ENCODE measurements at regions not wholly inside any gene's neighbourhood (a gene's known extent, or its start where the extent isn't known, plus 50 kb on each side); places are given as distances from the start of the nearest gene placed in this dataset.
A peak's percentile ranks its signal among the peaks of the same experiment; 100 is the strongest.

- TF ChIP-seq E2F4 (IDR thresholded peaks at IDR 0.05; ENCODE audit: low read depth, low read length), result no peak
- TF ChIP-seq NRF1 (conservative IDR thresholded peaks at IDR 0.05; ENCODE audit: low read depth, low read length), result no peak
- TF ChIP-seq IKZF2 (IDR thresholded peaks at IDR 0.05), result no peak
- no peak for TF ChIP-seq YBX1 (IDR thresholded peaks at IDR 0.05)
- no peak for TF ChIP-seq PBX3 (IDR thresholded peaks at IDR 0.05; ENCODE audit: insufficient replicate concordance, low read depth, low read length)
- no peak for TF ChIP-seq SUZ12 (IDR thresholded peaks at IDR 0.05; ENCODE audit: unreplicated experiment)
- TF ChIP-seq ATF7 (IDR thresholded peaks at IDR 0.05; ENCODE audit: low read depth), result 0 out of 2 replicates have a peak, but pooled peaks have one; percentile 23
- TF ChIP-seq ZBTB4 (CRISPR knock-in tag; IDR thresholded peaks at IDR 0.05), result no peak
- TF ChIP-seq ZSCAN29 (IDR thresholded peaks at IDR 0.05), result no peak
- TF ChIP-seq RB1 (IDR thresholded peaks at IDR 0.05; ENCODE audit: borderline replicate concordance), result no peak
- TF ChIP-seq MTA3 (IDR thresholded peaks at IDR 0.05; ENCODE audit: borderline replicate concordance, low read length), result no peak
- peak; percentile 42; the same call in 1 of the 2 replicates for TF ChIP-seq SMC3 (IDR thresholded peaks at IDR 0.05; ENCODE audit: borderline replicate concordance, low read length)
- TF ChIP-seq ZBTB11 (CRISPR knock-in tag; IDR thresholded peaks at IDR 0.05), result no peak
- TF ChIP-seq RBBP5 (conservative IDR thresholded peaks at IDR 0.05), result no peak
- no peak for TF ChIP-seq REST (IDR thresholded peaks at IDR 0.05; ENCODE audit: low read depth, low read length)
- TF ChIP-seq JUND (IDR thresholded peaks at IDR 0.05; ENCODE audit: low read depth, low read length), result no peak
- no peak for TF ChIP-seq CHD1 (IDR thresholded peaks at IDR 0.05; ENCODE audit: low read depth, low read length)
- peak; percentile 59 for TF ChIP-seq RUNX3 (IDR thresholded peaks at IDR 0.05; ENCODE audit: low read length)
These were observed 1062.6 kb downstream of the NR2F1-AS1 start (continued) for GRCh38 chr5:92518318-92518904.

All from GM12878 (cell line).